Suprapubic skin (tissue), 4 donors: ENCODE measurements at regions not wholly inside any gene's neighbourhood (a gene's known extent, or its start where the extent isn't known, plus 50 kb on each side); places are given as distances from the start of the nearest gene placed in this dataset.

Experiments used
- DNase-seq, 2 donors: peaks; one replicate each; pipeline ENCODE4 v3.0.0-alpha.2; 2019; ENCODE audit warnings: low spot score in 2 of 2
- H3K27ac ChIP-seq: fragments of 200-600 bp; sonication (generic); one replicate; pipeline ENCODE4 v1.5.1; 2019
- H3K27me3 ChIP-seq: fragments of 200-600 bp; sonication (generic); one replicate; pipeline ENCODE4 v1.5.1; 2019
- H3K36me3 ChIP-seq: fragments of 200-600 bp; sonication (generic); one replicate; pipeline ENCODE4 v1.5.1; 2019
- H3K4me1 ChIP-seq: fragments of 200-600 bp; sonication (generic); one replicate; pipeline ENCODE4 v1.5.1; 2019
- H3K4me3 ChIP-seq: fragments of 200-600 bp; sonication (generic); one replicate; pipeline ENCODE4 v1.5.1; 2019; ENCODE audit warnings: mild to moderate bottlenecking
- H3K9me3 ChIP-seq: fragments of 200-600 bp; sonication (generic); one replicate; pipeline ENCODE4 v1.5.1; 2019
- CTCF ChIP-seq, 2 donors: fragments of 200-600 bp in 1 of 2; fragments of 450-650 bp in 1 of 2; sonication (generic) in 1 of 2; IDR thresholded peaks; one replicate each; pipeline ENCODE4 v1.5.1; 2016 to 2019; ENCODE audit warnings: antibody characterized with exemption in 2 of 2, mild to moderate bottlenecking in 1 of 2, moderate library complexity in 1 of 2
- EP300 ChIP-seq: sonication (generic); formaldehyde crosslinking; IDR thresholded peaks from one replicate; pipeline ENCODE4 v1.6.1; 2017; ENCODE audit warnings: antibody characterized with exemption
- POLR2A ChIP-seq, 2 donors: fragments of 450-650 bp; IDR thresholded peaks; one replicate each; pipeline ENCODE4 v1.6.1; 2017; ENCODE audit warnings: antibody characterized with exemption in 2 of 2, mild to moderate bottlenecking in 2 of 2, moderate library complexity in 2 of 2
- POLR2AphosphoS5 ChIP-seq, 3 donors: sonication (generic); formaldehyde crosslinking; IDR thresholded peaks; one replicate each; pipeline ENCODE4 v1.6.1; 2017; ENCODE audit warnings: antibody characterized with exemption in 3 of 3
- WGBS: methylation state at CpG from one replicate; pipeline ENCODE4 v1.1.5; 2018; 5-methylcytosine and 5-hydroxymethylcytosine counted together

- 88% methylated on average over 2 of the region's 2 CpGs for WGBS
- no peak for TF ChIP-seq POLR2A (IDR thresholded peaks at IDR 0.05)
- Histone ChIP-seq H3K4me1 (no peaks in the 10 kb centered on the region), H3K4me3 (no peak overlapping the region), H3K27ac (no peak overlapping the region), H3K9me3 (peaks cover 5% of the 10 kb centered on the region), H3K36me3 (no peaks in the 10 kb centered on the region), H3K27me3 (no peaks in the 10 kb centered on the region)
- DNase-seq, result no peak
These were observed 52.2 kb downstream of the CCDC185 start for GRCh38 chr1:223445402-223445801.

GRCh38 chr1:223453902-223454301, 60.7 kb downstream of the CCDC185 start:
- no peaks in the 10 kb centered on the region for H3K4me1 ChIP-seq
- no peaks in the 10 kb centered on the region for H3K27me3 ChIP-seq
- WGBS, result 86% methylated on average over 4 of the region's 4 CpGs
- DNase-seq, result no peak
- no peak overlapping the region for H3K27ac ChIP-seq
- no peaks in the 10 kb centered on the region for H3K36me3 ChIP-seq
- H3K4me3 ChIP-seq, result no peak overlapping the region
- TF ChIP-seq CTCF (IDR thresholded peaks at IDR 0.05) (no peak), EP300 (no peak), POLR2AphosphoS5 (IDR thresholded peaks at IDR 0.05) (no peak), POLR2A (IDR thresholded peaks at IDR 0.05) (no peak)
- no peaks in the 10 kb centered on the region for H3K9me3 ChIP-seq

GRCh38 chr1:223454959-223455358, 61.7 kb downstream of the CCDC185 start:
- Histone ChIP-seq H3K4me3 (no peak overlapping the region), H3K4me1 (no peaks in the 10 kb centered on the region), H3K27me3 (no peaks in the 10 kb centered on the region), H3K36me3 (no peaks in the 10 kb centered on the region), H3K27ac (no peak overlapping the region), H3K9me3 (no peaks in the 10 kb centered on the region)
- no peak for DNase-seq
- 79% methylated on average over 2 of the region's 2 CpGs for WGBS
- TF ChIP-seq POLR2AphosphoS5 (IDR thresholded peaks at IDR 0.05) (no peak), CTCF (IDR thresholded peaks at IDR 0.05) (no peak), EP300 (no peak), POLR2A (IDR thresholded peaks at IDR 0.05) (no peak)

DNA sequence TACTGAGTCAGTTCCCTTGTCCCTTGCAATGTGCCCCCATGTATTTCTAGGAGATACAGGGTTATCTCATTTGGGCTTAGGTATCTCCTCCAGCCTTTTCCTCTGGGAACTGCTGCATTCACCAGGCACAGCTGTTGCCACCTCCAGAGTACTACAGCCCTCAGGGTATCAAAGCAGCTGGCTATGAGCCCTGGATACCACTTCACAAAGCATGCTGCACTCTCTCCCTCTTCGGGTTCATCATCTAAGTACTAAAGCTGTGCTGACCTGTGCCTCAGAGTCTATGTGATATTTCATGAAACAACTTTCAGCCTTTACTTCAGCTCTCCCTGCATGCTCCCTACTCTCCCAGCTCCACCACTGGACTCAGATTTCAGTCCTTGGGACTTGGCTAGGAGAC, 62.3 kb downstream of the CCDC185 start:
- Histone ChIP-seq H3K27me3 (no peaks in the 10 kb centered on the region), H3K27ac (no peak overlapping the region), H3K4me3 (no peak overlapping the region), H3K9me3 (no peaks in the 10 kb centered on the region), H3K36me3 (no peaks in the 10 kb centered on the region), H3K4me1 (no peaks in the 10 kb centered on the region)
- TF ChIP-seq EP300 (no peak), POLR2A (IDR thresholded peaks at IDR 0.05) (no peak), CTCF (IDR thresholded peaks at IDR 0.05) (no peak), POLR2AphosphoS5 (IDR thresholded peaks at IDR 0.05) (no peak)
- DNase-seq, result no peak
- 50% methylated on average over 1 of the region's 1 CpG for WGBS

DNA sequence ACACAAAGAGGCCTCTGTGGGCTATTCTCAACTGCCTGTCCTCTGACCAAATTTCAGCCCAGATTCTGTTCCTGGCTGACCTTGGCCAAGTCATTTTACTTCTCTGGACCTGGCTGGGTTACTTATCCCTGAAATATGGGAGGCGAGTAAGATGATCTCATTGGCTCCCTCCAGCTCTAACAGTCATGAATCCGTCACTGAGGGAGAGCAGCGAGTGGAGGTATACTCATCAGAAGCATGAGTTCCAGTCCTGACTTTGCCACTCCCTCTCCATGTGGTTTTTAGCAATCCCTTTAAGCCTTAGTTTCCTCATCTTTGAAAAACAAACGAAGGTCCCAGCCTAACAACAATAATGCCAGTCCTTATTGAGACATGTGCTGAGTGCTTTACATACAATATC, 63.5 kb downstream of the CCDC185 start:
- TF ChIP-seq CTCF (IDR thresholded peaks at IDR 0.05) (no peak), POLR2AphosphoS5 (IDR thresholded peaks at IDR 0.05) (no peak), EP300 (no peak), POLR2A (IDR thresholded peaks at IDR 0.05) (no peak)
- DNase-seq, result no peak

GRCh38 chr1:223460566-223461189, 67.5 kb downstream of the CCDC185 start:
- Histone ChIP-seq H3K27me3 (no peaks in the 10 kb centered on the region), H3K27ac (no peak overlapping the region), H3K4me1 (no peaks in the 10 kb centered on the region), H3K36me3 (no peaks in the 10 kb centered on the region), H3K9me3 (no peaks in the 10 kb centered on the region), H3K4me3 (no peak overlapping the region)
- DNase-seq, result no peak
- TF ChIP-seq POLR2AphosphoS5 (IDR thresholded peaks at IDR 0.05) (no peak), CTCF (IDR thresholded peaks at IDR 0.05) (no peak), EP300 (no peak), POLR2A (IDR thresholded peaks at IDR 0.05) (no peak)
- WGBS, result 64% methylated on average over 4 of the region's 4 CpGs

More for the DNA sequence above, 63.5 kb downstream of the CCDC185 start:
- no peaks in the 10 kb centered on the region for H3K27me3 ChIP-seq
- no peaks in the 10 kb centered on the region for H3K9me3 ChIP-seq
- 89% methylated on average over 4 of the region's 4 CpGs for WGBS
- no peaks in the 10 kb centered on the region for H3K36me3 ChIP-seq
- H3K4me3 ChIP-seq, result no peak overlapping the region
- H3K27ac ChIP-seq, result no peak overlapping the region
- no peaks in the 10 kb centered on the region for H3K4me1 ChIP-seq
